ENCODE measurements at regions not wholly inside any gene's neighbourhood (a gene's known extent, or its start where the extent isn't known, plus 50 kb on each side); places are given as distances from the start of the nearest gene placed in this dataset.
"Not testable (repeated sequence)": the region's sequence is repeated elsewhere in the genome, so short reads cannot be mapped to it uniquely, and the experiment has no call there.

DNA sequence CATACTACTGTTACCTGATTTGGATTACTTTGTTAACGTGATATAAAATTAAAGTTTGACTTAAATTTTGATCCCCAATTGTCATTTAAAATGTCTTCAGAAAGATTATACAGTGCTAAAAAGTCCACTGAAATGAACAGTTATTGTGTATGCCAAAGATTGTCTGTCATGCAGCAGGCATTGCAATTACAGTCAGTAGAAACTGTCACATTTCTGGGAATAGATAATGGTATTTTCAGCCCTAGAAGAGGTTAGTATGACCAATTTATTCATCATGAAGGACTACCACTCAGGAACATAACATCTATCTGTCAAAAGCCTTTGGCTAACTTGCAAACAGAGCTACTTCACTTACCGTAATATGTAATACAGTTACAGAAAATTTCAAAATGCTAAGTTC is 852.5 kb upstream of the TENM4 start:
- CTCF ChIA-PET: no interaction called here
- no peak for DNase-seq (ENCODE audit: extremely low spot score)
- POLR2A ChIA-PET: no interaction called here
- TF ChIP-seq, protein P1, sequence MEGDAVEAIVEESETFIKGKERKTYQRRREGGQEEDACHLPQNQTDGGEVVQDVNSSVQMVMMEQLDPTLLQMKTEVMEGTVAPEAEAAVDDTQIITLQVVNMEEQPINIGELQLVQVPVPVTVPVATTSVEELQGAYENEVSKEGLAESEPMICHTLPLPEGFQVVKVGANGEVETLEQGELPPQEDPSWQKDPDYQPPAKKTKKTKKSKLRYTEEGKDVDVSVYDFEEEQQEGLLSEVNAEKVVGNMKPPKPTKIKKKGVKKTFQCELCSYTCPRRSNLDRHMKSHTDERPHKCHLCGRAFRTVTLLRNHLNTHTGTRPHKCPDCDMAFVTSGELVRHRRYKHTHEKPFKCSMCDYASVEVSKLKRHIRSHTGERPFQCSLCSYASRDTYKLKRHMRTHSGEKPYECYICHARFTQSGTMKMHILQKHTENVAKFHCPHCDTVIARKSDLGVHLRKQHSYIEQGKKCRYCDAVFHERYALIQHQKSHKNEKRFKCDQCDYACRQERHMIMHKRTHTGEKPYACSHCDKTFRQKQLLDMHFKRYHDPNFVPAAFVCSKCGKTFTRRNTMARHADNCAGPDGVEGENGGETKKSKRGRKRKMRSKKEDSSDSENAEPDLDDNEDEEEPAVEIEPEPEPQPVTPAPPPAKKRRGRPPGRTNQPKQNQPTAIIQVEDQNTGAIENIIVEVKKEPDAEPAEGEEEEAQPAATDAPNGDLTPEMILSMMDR (IDR thresholded peaks at IDR 0.05; ENCODE audit: control extremely low read depth, extremely low read depth, low read depth, missing control alignments): no peak

DNA sequence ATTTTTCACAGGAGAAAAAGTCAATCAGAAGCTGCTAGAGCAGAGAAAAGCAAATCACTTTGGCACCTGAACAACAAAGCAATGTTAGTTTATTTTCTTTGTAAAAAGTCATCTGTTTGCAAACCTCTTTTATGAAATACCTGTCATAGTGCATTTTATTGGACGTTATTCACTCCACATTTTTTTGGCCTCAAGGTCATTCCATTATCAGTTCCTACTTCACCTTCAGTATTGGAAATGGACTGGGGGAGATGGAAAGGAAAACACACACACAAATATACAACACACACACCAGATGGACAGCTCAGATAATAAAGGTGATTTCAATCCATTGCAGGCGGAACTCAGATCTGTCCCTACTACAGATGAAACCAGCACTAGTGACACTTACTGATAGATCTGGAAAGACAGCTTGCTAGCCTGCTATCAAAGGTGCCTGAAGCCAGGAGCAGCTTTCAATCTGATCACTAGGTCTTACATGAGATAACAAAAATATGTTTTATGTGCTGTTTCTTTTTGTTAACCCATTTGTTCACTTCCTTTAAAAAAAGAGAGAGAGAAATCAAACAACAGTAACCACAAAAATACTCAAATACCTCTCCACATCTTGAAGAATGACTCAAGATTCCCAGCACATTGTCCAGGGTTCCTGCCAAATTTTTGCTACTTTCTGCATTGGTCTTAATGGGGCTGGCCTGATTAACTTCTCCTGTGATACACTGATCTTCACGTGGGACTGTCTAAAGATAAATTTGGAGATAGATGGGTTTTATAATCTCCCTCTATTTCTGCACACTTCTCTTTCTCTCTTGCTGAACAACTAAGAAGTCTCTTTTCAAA is 844.3 kb upstream of the TENM4 start:
- no peak for DNase-seq (ENCODE audit: extremely low spot score)
- ChIA-PET POLR2A (no interaction called here), CTCF (no interaction called here)
- TF ChIP-seq, protein P1 (IDR thresholded peaks at IDR 0.05; ENCODE audit: control extremely low read depth, extremely low read depth, low read depth, missing control alignments): no peak

DNA sequence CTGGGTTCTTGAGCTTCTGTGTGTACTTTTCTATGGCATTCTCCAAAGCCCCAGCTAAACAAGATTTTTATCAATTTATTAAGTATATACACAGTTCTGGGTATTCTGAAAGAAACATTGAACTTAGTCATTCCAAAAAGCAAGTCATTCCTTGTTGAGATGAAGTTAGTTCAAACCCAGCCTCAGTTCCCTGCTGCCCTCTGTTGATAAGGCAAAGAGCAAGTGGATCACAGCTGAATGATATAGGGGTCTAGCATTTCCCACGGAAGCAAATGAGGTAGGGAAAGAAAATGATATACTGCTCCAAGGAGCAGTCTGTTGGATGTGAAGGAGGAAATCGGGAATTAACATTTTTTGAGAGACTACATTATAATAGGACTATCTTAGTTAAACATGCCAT is 841.8 kb upstream of the TENM4 start:
- TF ChIP-seq, protein P1 (IDR thresholded peaks at IDR 0.05; ENCODE audit: control extremely low read depth, extremely low read depth, low read depth, missing control alignments): no peak
- ChIA-PET POLR2A (no interaction called here), CTCF (interaction anchor here (1.2 kb wide), 1 partner anchor 42 kb away, joined by 3 read pairs; no protein-coding TSS in a partner anchor)
- no peak for DNase-seq (ENCODE audit: extremely low spot score)

DNA sequence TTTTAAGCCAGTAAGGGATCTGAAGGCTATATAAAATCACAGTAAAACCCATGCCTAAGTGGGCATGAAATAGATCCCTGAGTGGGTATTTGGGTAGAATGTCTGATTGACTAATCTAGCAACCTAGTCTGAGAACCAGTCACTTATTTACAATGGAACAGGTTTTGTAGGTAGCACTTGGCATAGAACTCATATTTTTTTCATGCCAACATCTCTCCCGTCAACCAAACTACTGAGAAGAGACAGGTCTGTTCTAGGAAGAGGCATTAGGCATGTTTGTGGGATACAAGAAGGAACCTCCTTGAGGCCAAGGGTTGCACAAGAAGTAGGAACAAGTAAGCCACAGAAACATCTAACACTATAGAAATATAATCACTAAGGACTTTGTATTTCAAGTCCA is 840.4 kb upstream of the TENM4 start:
- POLR2A ChIA-PET: no interaction called here
- TF ChIP-seq, protein P1 (IDR thresholded peaks at IDR 0.05; ENCODE audit: control extremely low read depth, extremely low read depth, low read depth, missing control alignments): no peak
- CTCF ChIA-PET: interaction anchor here (1.9 kb wide), 1 partner anchor 15 kb away, joined by 6 read pairs; no protein-coding TSS in a partner anchor
- DNase-seq (ENCODE audit: extremely low spot score): no peak

DNA sequence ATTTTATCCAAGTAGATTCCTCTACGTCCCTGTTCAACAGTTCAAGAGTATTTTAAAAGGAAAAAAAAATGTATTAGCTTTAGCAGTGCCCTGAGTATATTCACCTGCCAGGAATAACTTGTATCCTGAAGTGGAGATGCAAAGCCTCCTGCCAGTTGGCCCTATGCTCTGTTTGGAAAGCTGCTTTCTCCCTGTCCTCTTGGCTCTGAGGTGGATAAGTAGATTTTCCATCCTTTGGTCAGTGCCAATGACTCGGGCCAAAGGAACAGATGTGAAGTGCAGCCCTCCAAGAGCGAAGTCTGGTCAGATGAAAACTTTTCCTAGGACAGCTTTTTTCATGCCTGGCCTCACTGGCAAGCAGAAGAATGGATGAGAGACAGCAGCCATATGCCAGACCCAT is 839.9 kb upstream of the TENM4 start:
- POLR2A ChIA-PET: no interaction called here
- TF ChIP-seq, protein P1 (IDR thresholded peaks at IDR 0.05; ENCODE audit: control extremely low read depth, extremely low read depth, low read depth, missing control alignments): no peak
- CTCF ChIA-PET: interaction anchor here (1.5 to 1.9 kb wide), 2 partner anchors 16 to 107 kb away, joined by 4 to 6 read pairs; no protein-coding TSS in a partner anchor
- DNase-seq (ENCODE audit: extremely low spot score): no peak

DNA sequence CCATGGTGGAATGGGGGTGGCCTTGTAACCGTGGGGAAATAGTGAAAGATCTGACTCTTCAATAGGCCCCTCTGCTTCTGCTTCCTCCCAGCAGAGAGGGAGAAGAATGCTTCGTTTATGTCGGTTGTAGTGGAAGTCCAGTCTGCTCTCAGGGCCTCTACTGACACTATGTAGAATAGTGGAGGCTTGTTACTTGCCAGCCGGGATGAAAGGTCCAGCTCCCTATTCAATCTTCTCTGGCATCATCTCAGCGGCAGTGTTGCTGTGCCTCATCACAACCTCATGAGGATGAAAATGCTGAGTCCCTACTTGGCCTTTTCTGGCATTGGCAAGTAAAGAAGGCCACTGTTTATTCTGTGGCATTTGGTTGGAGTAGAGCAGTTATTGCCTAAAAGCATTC is 820.9 kb upstream of the TENM4 start:
- ChIA-PET POLR2A (no interaction called here), CTCF (no interaction called here)
- TF ChIP-seq, protein P1 (IDR thresholded peaks at IDR 0.05; ENCODE audit: control extremely low read depth, extremely low read depth, low read depth, missing control alignments): no peak
- no peak for DNase-seq (ENCODE audit: extremely low spot score)

DNA sequence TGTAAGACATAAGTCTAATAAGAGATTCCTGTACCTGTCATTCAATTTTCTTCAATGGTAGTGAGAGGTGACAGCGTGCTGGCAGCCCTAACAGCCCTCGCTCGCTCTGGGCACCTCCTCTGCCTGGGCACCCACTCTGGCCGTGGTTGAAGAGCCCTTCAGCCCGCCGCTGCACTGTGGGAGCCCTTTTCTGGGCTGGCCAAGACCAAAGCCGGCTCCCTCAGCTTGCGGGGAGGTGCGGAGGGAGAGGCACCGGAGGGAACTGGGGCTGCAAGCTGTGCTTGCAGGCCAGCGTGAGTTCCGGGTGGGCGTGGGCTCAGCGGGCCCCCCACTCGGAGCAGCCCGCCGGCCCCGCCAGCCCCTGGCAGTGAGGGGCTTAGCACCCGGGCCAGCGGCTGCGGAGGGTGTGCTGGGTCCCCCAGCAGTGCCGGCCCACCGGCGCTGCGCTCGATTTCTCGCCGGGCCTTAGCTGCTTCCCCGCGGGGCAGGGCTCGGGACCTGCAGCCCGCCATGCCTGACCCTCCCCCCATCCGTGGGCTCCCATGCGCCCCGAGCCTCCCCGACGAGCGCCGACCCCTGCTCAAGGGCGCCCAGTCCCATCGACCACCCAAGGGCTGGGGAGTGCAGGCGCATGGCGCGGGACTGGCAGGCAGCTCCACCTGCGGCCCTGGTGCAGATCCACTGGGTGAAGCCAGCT is 816.6 kb upstream of the TENM4 start:
- DNase-seq (ENCODE audit: extremely low spot score); CTCF ChIA-PET; POLR2A ChIA-PET: not testable (repeated sequence)
